ENCODE measurements at regions not wholly inside any gene's neighbourhood (a gene's known extent, or its start where the extent isn't known, plus 50 kb on each side); places are given as distances from the start of the nearest gene placed in this dataset.

GRCh38 chr5:27414099-27414498 lies 375.7 kb upstream of the CDH9 start:
- no peak for TF ChIP-seq POLR2A (IDR thresholded peaks at IDR 0.05)
- no peak for TF ChIP-seq EP300 (IDR thresholded peaks at IDR 0.05)
- no peak for TF ChIP-seq CTCF (IDR thresholded peaks at IDR 0.05)
- no peak for TF ChIP-seq POLR2AphosphoS5 (IDR thresholded peaks at IDR 0.05)
- no peaks in the 10 kb centered on the region for H3K36me3 ChIP-seq
- no peak overlapping the region for H3K27ac ChIP-seq
- no peaks in the 10 kb centered on the region for H3K4me1 ChIP-seq
- 98% methylated on average over 1 of the region's 1 CpG for WGBS
- H3K9me3 ChIP-seq = no peaks in the 10 kb centered on the region
- H3K27me3 ChIP-seq = no peaks in the 10 kb centered on the region
- DNase-seq (ENCODE audit: low spot score in 2 of 2) = no peak
- no peak overlapping the region for H3K4me3 ChIP-seq

- Histone ChIP-seq H3K4me3 (no peak overlapping the region), H3K27me3 (no peaks in the 10 kb centered on the region), H3K36me3 (no peaks in the 10 kb centered on the region), H3K27ac (no peak overlapping the region), H3K9me3 (no peaks in the 10 kb centered on the region), H3K4me1 (no peaks in the 10 kb centered on the region)
- no peak for DNase-seq (ENCODE audit: low spot score in 2 of 2)
- WGBS = 65% methylated on average over 1 of the region's 1 CpG
- TF ChIP-seq EP300 (IDR thresholded peaks at IDR 0.05) (no peak), CTCF (IDR thresholded peaks at IDR 0.05) (no peak), POLR2A (IDR thresholded peaks at IDR 0.05) (no peak), POLR2AphosphoS5 (IDR thresholded peaks at IDR 0.05) (no peak)
Observed at GRCh38 chr5:27412384-27412783, 374.0 kb upstream of the CDH9 start.

GRCh38 chr5:27406020-27406419 lies 367.6 kb upstream of the CDH9 start:
- H3K27me3 ChIP-seq = no peaks in the 10 kb centered on the region
- no peak overlapping the region for H3K4me3 ChIP-seq
- no peaks in the 10 kb centered on the region for H3K9me3 ChIP-seq
- no peaks in the 10 kb centered on the region for H3K36me3 ChIP-seq
- no peak for DNase-seq (ENCODE audit: low spot score in 2 of 2)
- no peaks in the 10 kb centered on the region for H3K4me1 ChIP-seq
- WGBS = 77% methylated on average over 1 of the region's 1 CpG
- no peak overlapping the region for H3K27ac ChIP-seq
- TF ChIP-seq EP300 (IDR thresholded peaks at IDR 0.05) (no peak), POLR2A (IDR thresholded peaks at IDR 0.05) (no peak), POLR2AphosphoS5 (IDR thresholded peaks at IDR 0.05) (no peak), CTCF (IDR thresholded peaks at IDR 0.05) (no peak)

GRCh38 chr5:27403243-27403882 lies 365.0 kb upstream of the CDH9 start:
- WGBS = 53% methylated on average over 5 of the region's 5 CpGs
- Histone ChIP-seq H3K36me3 (no peaks in the 10 kb centered on the region), H3K4me3 (no peak overlapping the region), H3K4me1 (no peaks in the 10 kb centered on the region), H3K9me3 (no peaks in the 10 kb centered on the region), H3K27ac (no peak overlapping the region), H3K27me3 (no peaks in the 10 kb centered on the region)
- no peak for DNase-seq (ENCODE audit: low spot score in 2 of 2)
- TF ChIP-seq EP300 (IDR thresholded peaks at IDR 0.05) (no peak), POLR2AphosphoS5 (IDR thresholded peaks at IDR 0.05) (no peak), POLR2A (IDR thresholded peaks at IDR 0.05) (no peak), CTCF (IDR thresholded peaks at IDR 0.05) (no peak)

GRCh38 chr5:27402828-27403227 lies 364.4 kb upstream of the CDH9 start:
- Histone ChIP-seq H3K9me3 (no peaks in the 10 kb centered on the region), H3K27ac (no peak overlapping the region), H3K4me3 (no peak overlapping the region), H3K4me1 (no peaks in the 10 kb centered on the region), H3K36me3 (no peaks in the 10 kb centered on the region), H3K27me3 (no peaks in the 10 kb centered on the region)
- no peak for TF ChIP-seq CTCF (IDR thresholded peaks at IDR 0.05)
- TF ChIP-seq POLR2AphosphoS5 (IDR thresholded peaks at IDR 0.05) = no peak
- no peak for TF ChIP-seq POLR2A (IDR thresholded peaks at IDR 0.05)
- TF ChIP-seq EP300 (IDR thresholded peaks at IDR 0.05) = no peak
- 84% methylated on average over 3 of the region's 3 CpGs for WGBS
- DNase-seq (ENCODE audit: low spot score in 2 of 2) = no peak
